ENCODE measurements at regions not wholly inside any gene's neighbourhood (a gene's known extent, or its start where the extent isn't known, plus 50 kb on each side); places are given as distances from the start of the nearest gene placed in this dataset.
"Not testable (repeated sequence)": the region's sequence is repeated elsewhere in the genome, so short reads cannot be mapped to it uniquely, and the experiment has no call there.

DNA sequence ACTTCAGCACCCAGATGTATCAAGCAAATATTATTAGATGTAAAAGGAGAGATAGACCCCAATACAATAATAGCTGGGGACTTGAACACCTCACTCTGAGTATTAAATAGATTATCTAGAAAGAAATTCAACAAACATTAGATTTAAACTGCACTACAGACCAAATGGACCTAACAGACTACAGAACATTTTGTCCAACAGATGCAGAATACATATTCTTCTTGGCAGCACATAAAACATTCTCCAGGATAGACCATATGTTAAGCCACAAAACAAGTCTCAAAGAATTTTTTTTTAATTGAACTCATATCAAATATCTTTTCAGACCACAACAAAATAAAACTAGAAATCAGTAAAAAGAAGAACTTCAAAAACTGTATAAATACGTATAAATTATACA is 130.4 kb downstream of the MTERF1 start:
- intact Hi-C loops (cut with micrococcal nuclease; ENCODE audit: unreplicated experiment): no loop called here
- no peak overlapping the region for H3K4me3 ChIP-seq (ENCODE audit: low read depth, low read length, poor library complexity, severe bottlenecking)
- ChIA-PET CTCF (no interaction called here), POLR2A (ENCODE audit: low non-redundant PET) (interaction anchor here (0.7 kb wide), 1 partner anchor 10 kb away, joined by 8 read pairs; no protein-coding TSS in a partner anchor)
- TF ChIP-seq EZH2 (IDR thresholded peaks at IDR 0.05; ENCODE audit: borderline replicate concordance, low read depth, low read length, poor library complexity, severe bottlenecking): no peak
- TF ChIP-seq, protein P1, sequence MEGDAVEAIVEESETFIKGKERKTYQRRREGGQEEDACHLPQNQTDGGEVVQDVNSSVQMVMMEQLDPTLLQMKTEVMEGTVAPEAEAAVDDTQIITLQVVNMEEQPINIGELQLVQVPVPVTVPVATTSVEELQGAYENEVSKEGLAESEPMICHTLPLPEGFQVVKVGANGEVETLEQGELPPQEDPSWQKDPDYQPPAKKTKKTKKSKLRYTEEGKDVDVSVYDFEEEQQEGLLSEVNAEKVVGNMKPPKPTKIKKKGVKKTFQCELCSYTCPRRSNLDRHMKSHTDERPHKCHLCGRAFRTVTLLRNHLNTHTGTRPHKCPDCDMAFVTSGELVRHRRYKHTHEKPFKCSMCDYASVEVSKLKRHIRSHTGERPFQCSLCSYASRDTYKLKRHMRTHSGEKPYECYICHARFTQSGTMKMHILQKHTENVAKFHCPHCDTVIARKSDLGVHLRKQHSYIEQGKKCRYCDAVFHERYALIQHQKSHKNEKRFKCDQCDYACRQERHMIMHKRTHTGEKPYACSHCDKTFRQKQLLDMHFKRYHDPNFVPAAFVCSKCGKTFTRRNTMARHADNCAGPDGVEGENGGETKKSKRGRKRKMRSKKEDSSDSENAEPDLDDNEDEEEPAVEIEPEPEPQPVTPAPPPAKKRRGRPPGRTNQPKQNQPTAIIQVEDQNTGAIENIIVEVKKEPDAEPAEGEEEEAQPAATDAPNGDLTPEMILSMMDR (conservative IDR thresholded peaks at IDR 0.05; ENCODE audit: low read depth, low read length): no peak
- DNase-seq (ENCODE audit: low spot score): no peak
- H3K27me3 ChIP-seq (replicated peaks; ENCODE audit: insufficient read depth, low read depth, low read length, poor library complexity): no peaks in the 10 kb centered on the region
- H3K9me3 ChIP-seq (ENCODE audit: low read depth, low read length, poor library complexity, severe bottlenecking): no peaks in the 10 kb centered on the region
- no peak overlapping the region for H3K27ac ChIP-seq (ENCODE audit: low read depth, low read length, poor library complexity, severe bottlenecking)
- H3K36me3 ChIP-seq (ENCODE audit: insufficient read depth, low read length, poor library complexity, severe bottlenecking): no peaks in the 10 kb centered on the region
- H3K4me1 ChIP-seq (ENCODE audit: insufficient read depth, low read length, poor library complexity, severe bottlenecking): no peaks in the 10 kb centered on the region
- BruUV-seq (replicated peaks): no TSS peak

DNA sequence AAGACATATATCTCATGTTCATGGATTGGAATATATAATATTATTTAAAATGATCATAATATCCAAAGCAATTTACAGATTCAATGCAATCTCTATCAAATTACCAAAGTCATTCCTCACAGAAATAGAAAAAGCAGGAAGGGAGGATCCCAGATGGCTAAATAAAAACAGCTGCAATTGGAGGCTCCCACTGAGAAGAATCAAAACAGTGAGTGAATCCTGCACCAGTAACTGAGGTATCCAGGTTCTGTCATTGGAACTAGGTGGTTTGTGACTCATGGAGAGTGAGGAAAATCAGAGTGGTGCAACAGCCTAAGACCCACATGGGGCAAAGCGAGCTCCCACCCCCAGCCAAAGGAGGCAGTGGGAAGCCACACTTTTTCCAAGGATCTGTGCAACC is 128.4 kb downstream of the MTERF1 start:
- TF ChIP-seq, protein P1 (conservative IDR thresholded peaks at IDR 0.05; ENCODE audit: low read depth, low read length): no peak
- TF ChIP-seq EZH2 (IDR thresholded peaks at IDR 0.05; ENCODE audit: borderline replicate concordance, low read depth, low read length, poor library complexity, severe bottlenecking): no peak
- ChIA-PET POLR2A (ENCODE audit: low non-redundant PET) (no interaction called here), CTCF (no interaction called here)
- no peak for DNase-seq (ENCODE audit: low spot score)
- Histone ChIP-seq H3K27me3 (replicated peaks; ENCODE audit: insufficient read depth, low read depth, low read length, poor library complexity) (no peaks in the 10 kb centered on the region), H3K36me3 (ENCODE audit: insufficient read depth, low read length, poor library complexity, severe bottlenecking) (no peaks in the 10 kb centered on the region), H3K9me3 (ENCODE audit: low read depth, low read length, poor library complexity, severe bottlenecking) (no peaks in the 10 kb centered on the region), H3K27ac (ENCODE audit: low read depth, low read length, poor library complexity, severe bottlenecking) (no peak overlapping the region), H3K4me3 (ENCODE audit: low read depth, low read length, poor library complexity, severe bottlenecking) (no peak overlapping the region), H3K4me1 (ENCODE audit: insufficient read depth, low read length, poor library complexity, severe bottlenecking) (no peaks in the 10 kb centered on the region)
- BruUV-seq (replicated peaks): no TSS peak
- intact Hi-C loops (cut with micrococcal nuclease; ENCODE audit: unreplicated experiment): no loop called here

DNA sequence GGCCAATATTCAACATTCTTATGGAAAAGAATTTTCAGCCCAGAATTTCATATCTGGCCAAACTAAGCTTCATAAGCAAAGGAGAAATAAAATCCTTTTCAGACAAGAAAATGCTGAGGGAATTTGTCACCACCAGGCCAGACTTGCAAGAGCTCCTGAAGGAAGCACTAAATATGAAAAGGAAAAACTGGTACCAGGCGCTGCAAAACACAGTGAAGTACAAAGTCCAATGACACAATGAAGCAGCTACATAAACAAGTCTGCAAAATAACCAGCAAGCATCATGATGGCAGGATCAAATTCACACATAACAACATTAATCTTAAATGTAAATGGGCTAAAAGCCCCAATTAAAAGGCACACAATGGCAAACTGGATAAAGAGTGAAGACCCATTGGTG is 126.2 kb downstream of the MTERF1 start:
- CTCF ChIA-PET; H3K27me3 ChIP-seq (replicated peaks; ENCODE audit: insufficient read depth, low read depth, low read length, poor library complexity); DNase-seq (ENCODE audit: low spot score); H3K4me1 ChIP-seq (ENCODE audit: insufficient read depth, low read length, poor library complexity, severe bottlenecking); POLR2A ChIA-PET (ENCODE audit: low non-redundant PET); H3K4me3 ChIP-seq (ENCODE audit: low read depth, low read length, poor library complexity, severe bottlenecking); H3K27ac ChIP-seq (ENCODE audit: low read depth, low read length, poor library complexity, severe bottlenecking); H3K9me3 ChIP-seq (ENCODE audit: low read depth, low read length, poor library complexity, severe bottlenecking); intact Hi-C loops (cut with micrococcal nuclease; ENCODE audit: unreplicated experiment); H3K36me3 ChIP-seq (ENCODE audit: insufficient read depth, low read length, poor library complexity, severe bottlenecking); BruUV-seq (replicated peaks): not testable (repeated sequence)

DNA sequence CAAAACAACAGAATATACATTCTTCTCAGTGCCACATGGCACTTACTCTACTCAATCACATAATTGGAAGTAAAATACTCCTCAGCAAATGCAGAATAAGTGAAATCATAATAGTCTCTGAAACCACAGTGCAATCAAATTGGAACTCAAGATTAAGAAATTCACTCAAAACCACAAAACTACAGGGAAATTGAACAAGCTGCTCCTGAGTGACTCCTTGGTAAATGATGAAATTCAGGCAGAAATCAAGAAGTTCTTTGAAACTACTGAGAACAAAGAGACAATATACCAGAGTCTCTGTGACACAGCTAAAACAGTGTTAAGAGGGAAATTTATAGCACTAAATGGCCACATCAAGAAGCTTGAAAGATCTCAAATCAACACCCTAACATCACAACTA is 125.4 kb downstream of the MTERF1 start:
- intact Hi-C loops (cut with micrococcal nuclease; ENCODE audit: unreplicated experiment); H3K27me3 ChIP-seq (replicated peaks; ENCODE audit: insufficient read depth, low read depth, low read length, poor library complexity); H3K4me3 ChIP-seq (ENCODE audit: low read depth, low read length, poor library complexity, severe bottlenecking); DNase-seq (ENCODE audit: low spot score); H3K27ac ChIP-seq (ENCODE audit: low read depth, low read length, poor library complexity, severe bottlenecking); H3K4me1 ChIP-seq (ENCODE audit: insufficient read depth, low read length, poor library complexity, severe bottlenecking); H3K36me3 ChIP-seq (ENCODE audit: insufficient read depth, low read length, poor library complexity, severe bottlenecking); H3K9me3 ChIP-seq (ENCODE audit: low read depth, low read length, poor library complexity, severe bottlenecking); BruUV-seq (replicated peaks); POLR2A ChIA-PET (ENCODE audit: low non-redundant PET): not testable (repeated sequence)
- CTCF ChIA-PET: interaction anchor here (0.7 kb wide), 1 partner anchor 1083 kb away, joined by 3 read pairs; no protein-coding TSS in a partner anchor

Data from A673 (cell line).